HFFc6 (cell line): ENCODE measurements at regions not wholly inside any gene's neighbourhood (a gene's known extent, or its start where the extent isn't known, plus 50 kb on each side); places are given as distances from the start of the nearest gene placed in this dataset.
"Not testable (repeated sequence)": the region's sequence is repeated elsewhere in the genome, so short reads cannot be mapped to it uniquely, and the experiment has no call there.

Experiments
- DNase-seq: peaks from one replicate; pipeline ENCODE4 v3.0.0-alpha.2; 2018
- H3K27ac Mint-ChIP-seq: 2 replicates; pipeline ENCODE4 v1.8.0; 2020; ENCODE audit warnings: mild to moderate bottlenecking, mixed read lengths
- H3K27me3 Mint-ChIP-seq: 2 replicates; pipeline ENCODE4 v1.8.0; 2021; ENCODE audit warnings: mild to moderate bottlenecking, moderate library complexity, mixed read lengths; ENCODE audit not compliant: insufficient read depth
- H3K36me3 Mint-ChIP-seq: 2 replicates; pipeline ENCODE4 v1.8.0; 2021; ENCODE audit warnings: low read depth, mixed read lengths
- H3K4me1 Mint-ChIP-seq: 2 replicates; pipeline ENCODE4 v1.8.0; 2020; ENCODE audit warnings: low read depth, mixed read lengths
- H3K4me3 Mint-ChIP-seq: 2 replicates; pipeline ENCODE4 v1.8.0; 2020; ENCODE audit warnings: mild to moderate bottlenecking, moderate library complexity, mixed read lengths
- H3K9me3 Mint-ChIP-seq: 2 replicates; pipeline ENCODE4 v1.8.0; 2020; ENCODE audit warnings: mild to moderate bottlenecking, mixed read lengths
- TF ChIP-seq, protein P1 (sequence below): fragments of 200-600 bp; sonication (generic); IDR thresholded peaks from 2 replicates; pipeline ENCODE4 v1.5.0; 2021; ENCODE audit warnings: antibody characterized with exemption, mild to moderate bottlenecking

- TF ChIP-seq, protein P1, sequence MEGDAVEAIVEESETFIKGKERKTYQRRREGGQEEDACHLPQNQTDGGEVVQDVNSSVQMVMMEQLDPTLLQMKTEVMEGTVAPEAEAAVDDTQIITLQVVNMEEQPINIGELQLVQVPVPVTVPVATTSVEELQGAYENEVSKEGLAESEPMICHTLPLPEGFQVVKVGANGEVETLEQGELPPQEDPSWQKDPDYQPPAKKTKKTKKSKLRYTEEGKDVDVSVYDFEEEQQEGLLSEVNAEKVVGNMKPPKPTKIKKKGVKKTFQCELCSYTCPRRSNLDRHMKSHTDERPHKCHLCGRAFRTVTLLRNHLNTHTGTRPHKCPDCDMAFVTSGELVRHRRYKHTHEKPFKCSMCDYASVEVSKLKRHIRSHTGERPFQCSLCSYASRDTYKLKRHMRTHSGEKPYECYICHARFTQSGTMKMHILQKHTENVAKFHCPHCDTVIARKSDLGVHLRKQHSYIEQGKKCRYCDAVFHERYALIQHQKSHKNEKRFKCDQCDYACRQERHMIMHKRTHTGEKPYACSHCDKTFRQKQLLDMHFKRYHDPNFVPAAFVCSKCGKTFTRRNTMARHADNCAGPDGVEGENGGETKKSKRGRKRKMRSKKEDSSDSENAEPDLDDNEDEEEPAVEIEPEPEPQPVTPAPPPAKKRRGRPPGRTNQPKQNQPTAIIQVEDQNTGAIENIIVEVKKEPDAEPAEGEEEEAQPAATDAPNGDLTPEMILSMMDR = no peak
- H3K9me3 Mint-ChIP-seq = peaks cover 14% of the 10 kb centered on the region
- H3K27me3 Mint-ChIP-seq = no peaks in the 10 kb centered on the region
- H3K27ac Mint-ChIP-seq = no peak overlapping the region
- no peaks in the 10 kb centered on the region for H3K4me1 Mint-ChIP-seq
- no peak for DNase-seq
- no peaks in the 10 kb centered on the region for H3K36me3 Mint-ChIP-seq
- H3K4me3 Mint-ChIP-seq = no peak overlapping the region
These were observed 1144.5 kb downstream of the HACE1 start for GRCh38 chr6:103715269-103715668.

GRCh38 chr6:103709236-103709635 lies 1150.5 kb downstream of the HACE1 start:
- H3K4me1 Mint-ChIP-seq = not testable (repeated sequence)

DNA sequence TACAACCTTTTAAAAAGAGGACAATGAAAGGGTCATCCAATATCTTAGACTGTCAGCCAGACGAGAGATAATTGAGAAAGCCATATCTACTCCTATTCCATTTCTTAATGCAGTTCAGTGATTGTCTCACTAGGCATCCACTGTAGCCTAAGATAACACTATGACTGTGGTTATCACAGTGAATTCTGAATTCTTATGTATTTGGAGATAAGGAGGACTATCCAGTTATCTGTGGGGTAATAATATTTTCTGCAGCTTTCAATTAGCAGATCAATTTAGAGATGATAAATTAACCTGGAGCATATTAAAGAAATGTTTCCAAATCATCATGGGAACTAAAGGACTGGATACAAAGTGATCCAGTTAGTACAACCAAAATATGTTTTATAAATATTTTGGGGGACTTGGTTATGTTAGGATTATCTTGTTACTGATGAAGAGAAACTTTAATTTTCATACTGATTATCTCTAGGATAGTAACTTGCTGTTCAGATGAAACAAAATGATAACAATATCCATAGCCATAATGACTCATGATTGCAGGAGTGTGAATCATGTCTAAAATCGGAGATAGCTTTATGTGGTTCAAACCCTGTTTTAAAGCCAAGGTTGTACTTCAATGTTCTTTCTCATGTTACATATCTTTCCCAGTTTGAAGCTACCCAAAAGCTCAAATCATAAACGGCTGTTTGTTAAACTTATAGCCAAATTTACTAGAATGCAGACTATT lies 1152.0 kb downstream of the HACE1 start:
- DNase-seq = no peak
- Mint-ChIP-seq H3K4me1 (no peaks in the 10 kb centered on the region), H3K27ac (no peak overlapping the region), H3K9me3 (peaks cover 4% of the 10 kb centered on the region; the same call in 1 of the 2 replicates), H3K4me3 (no peak overlapping the region), H3K27me3 (no peaks in the 10 kb centered on the region), H3K36me3 (no peaks in the 10 kb centered on the region)
- TF ChIP-seq, protein P1 = no peak

More at GRCh38 chr6:103709236-103709635, 1150.5 kb downstream of the HACE1 start:
- not testable (repeated sequence) for H3K27ac Mint-ChIP-seq, H3K36me3 Mint-ChIP-seq, DNase-seq, H3K9me3 Mint-ChIP-seq, H3K4me3 Mint-ChIP-seq, H3K27me3 Mint-ChIP-seq

GRCh38 chr6:103699769-103700168 lies 1160.0 kb downstream of the HACE1 start:
- Mint-ChIP-seq H3K4me1 (no peaks in the 10 kb centered on the region), H3K9me3 (peaks cover 15% of the 10 kb centered on the region)
- no peak for DNase-seq

GRCh38 chr6:103687430-103687829 lies 1172.3 kb downstream of the HACE1 start:
- no peak overlapping the region for H3K27ac Mint-ChIP-seq
- DNase-seq = no peak
- H3K4me1 Mint-ChIP-seq = no peaks in the 10 kb centered on the region
- H3K9me3 Mint-ChIP-seq = peaks cover 29% of the 10 kb centered on the region
- no peak overlapping the region for H3K4me3 Mint-ChIP-seq
- no peaks in the 10 kb centered on the region for H3K36me3 Mint-ChIP-seq
- H3K27me3 Mint-ChIP-seq = no peaks in the 10 kb centered on the region
- TF ChIP-seq, protein P1 = no peak

More at GRCh38 chr6:103699769-103700168, 1160.0 kb downstream of the HACE1 start:
- H3K27ac Mint-ChIP-seq = no peak overlapping the region
- TF ChIP-seq, protein P1 = no peak
- no peaks in the 10 kb centered on the region for H3K27me3 Mint-ChIP-seq
- H3K36me3 Mint-ChIP-seq = no peaks in the 10 kb centered on the region
- H3K4me3 Mint-ChIP-seq = no peak overlapping the region

GRCh38 chr6:103680116-103680515 lies 1179.6 kb downstream of the HACE1 start:
- no peak overlapping the region for H3K27ac Mint-ChIP-seq
- no peaks in the 10 kb centered on the region for H3K27me3 Mint-ChIP-seq
- DNase-seq = no peak
- H3K4me1 Mint-ChIP-seq = no peaks in the 10 kb centered on the region
- H3K4me3 Mint-ChIP-seq = no peak overlapping the region
- peaks cover 31% of the 10 kb centered on the region for H3K9me3 Mint-ChIP-seq
- TF ChIP-seq, protein P1 = no peak
- H3K36me3 Mint-ChIP-seq = no peaks in the 10 kb centered on the region
